ENCODE measurements at regions not wholly inside any gene's neighbourhood (a gene's known extent, or its start where the extent isn't known, plus 50 kb on each side); places are given as distances from the start of the nearest gene placed in this dataset.

DNA sequence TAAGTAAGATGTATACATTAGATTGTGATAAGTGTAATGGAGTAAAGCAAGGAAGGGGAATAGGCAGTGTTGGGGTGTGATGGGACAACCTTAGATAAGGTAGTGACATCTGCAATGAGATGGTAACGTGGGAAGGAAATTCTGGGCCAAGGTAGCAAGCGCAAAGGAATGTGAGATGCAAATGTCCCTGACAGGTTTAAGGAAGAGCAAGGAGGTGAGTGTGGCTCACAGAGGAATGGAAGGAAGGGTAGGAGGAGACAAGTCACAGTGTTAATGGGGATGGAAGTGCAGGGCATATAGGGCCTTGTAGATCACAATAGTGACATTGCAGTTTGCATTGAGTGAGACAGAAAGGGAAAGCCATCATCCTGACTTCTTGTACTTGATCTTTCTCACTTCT is 170.9 kb upstream of the FAM98A start:
- Histone ChIP-seq H3K9me3 (ENCODE audit: control insufficient read depth in 4 of 4, low read length in 3 of 4) (no peaks in the 10 kb centered on the region), H3K27me3 (ENCODE audit: control insufficient read depth in 4 of 4, insufficient read depth in 4 of 4, low read length in 3 of 4) (no peaks in the 10 kb centered on the region), H3K4me1 (ENCODE audit: control insufficient read depth in 4 of 4, insufficient read depth in 4 of 4, low read length in 3 of 4) (no peaks in the 10 kb centered on the region), H3K4me3 (ENCODE audit: low read depth in 1 of 3, low read length in 3 of 3) (no peak overlapping the region), H3K9ac (ENCODE audit: low read depth in 1 of 2, low read length in 2 of 2) (no peak overlapping the region), H3K27ac (ENCODE audit: low read depth in 1 of 2, low read length in 2 of 2) (no peak overlapping the region), H3K36me3 (ENCODE audit: control insufficient read depth in 4 of 4, insufficient read depth in 3 of 4, low read depth in 1 of 4, low read length in 3 of 4) (no peaks in the 10 kb centered on the region)
- DNase-seq (ENCODE audit: low spot score), result no peak
- WGBS, result 62% methylated on average over 2 of the region's 2 CpGs
- TF ChIP-seq EGR1 (IDR thresholded peaks at IDR 0.05; ENCODE audit: low read depth in 2 of 2) (no peak), FOXA2 (IDR thresholded peaks at IDR 0.05) (no peak), FOXA1 (IDR thresholded peaks at IDR 0.05) (no peak), RAD21 (IDR thresholded peaks at IDR 0.05) (no peak), HNF4G (IDR thresholded peaks at IDR 0.05) (no peak), NR2F2 (IDR thresholded peaks at IDR 0.05) (no peak), RXRA (IDR thresholded peaks at IDR 0.05) (no peak), SP1 (IDR thresholded peaks at IDR 0.05) (no peak), HNF4A (conservative IDR thresholded peaks at IDR 0.05) (no peak)
- TF ChIP-seq, protein P1, sequence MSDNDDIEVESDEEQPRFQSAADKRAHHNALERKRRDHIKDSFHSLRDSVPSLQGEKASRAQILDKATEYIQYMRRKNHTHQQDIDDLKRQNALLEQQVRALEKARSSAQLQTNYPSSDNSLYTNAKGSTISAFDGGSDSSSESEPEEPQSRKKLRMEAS (IDR thresholded peaks at IDR 0.05), result no peak
- TF ChIP-seq, protein P2, sequence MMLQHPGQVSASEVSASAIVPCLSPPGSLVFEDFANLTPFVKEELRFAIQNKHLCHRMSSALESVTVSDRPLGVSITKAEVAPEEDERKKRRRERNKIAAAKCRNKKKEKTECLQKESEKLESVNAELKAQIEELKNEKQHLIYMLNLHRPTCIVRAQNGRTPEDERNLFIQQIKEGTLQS (IDR thresholded peaks at IDR 0.05), result no peak
- TF ChIP-seq, protein P3, sequence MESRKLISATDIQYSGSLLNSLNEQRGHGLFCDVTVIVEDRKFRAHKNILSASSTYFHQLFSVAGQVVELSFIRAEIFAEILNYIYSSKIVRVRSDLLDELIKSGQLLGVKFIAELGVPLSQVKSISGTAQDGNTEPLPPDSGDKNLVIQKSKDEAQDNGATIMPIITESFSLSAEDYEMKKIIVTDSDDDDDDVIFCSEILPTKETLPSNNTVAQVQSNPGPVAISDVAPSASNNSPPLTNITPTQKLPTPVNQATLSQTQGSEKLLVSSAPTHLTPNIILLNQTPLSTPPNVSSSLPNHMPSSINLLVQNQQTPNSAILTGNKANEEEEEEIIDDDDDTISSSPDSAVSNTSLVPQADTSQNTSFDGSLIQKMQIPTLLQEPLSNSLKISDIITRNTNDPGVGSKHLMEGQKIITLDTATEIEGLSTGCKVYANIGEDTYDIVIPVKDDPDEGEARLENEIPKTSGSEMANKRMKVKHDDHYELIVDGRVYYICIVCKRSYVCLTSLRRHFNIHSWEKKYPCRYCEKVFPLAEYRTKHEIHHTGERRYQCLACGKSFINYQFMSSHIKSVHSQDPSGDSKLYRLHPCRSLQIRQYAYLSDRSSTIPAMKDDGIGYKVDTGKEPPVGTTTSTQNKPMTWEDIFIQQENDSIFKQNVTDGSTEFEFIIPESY (IDR thresholded peaks at IDR 0.05), result no peak

DNA sequence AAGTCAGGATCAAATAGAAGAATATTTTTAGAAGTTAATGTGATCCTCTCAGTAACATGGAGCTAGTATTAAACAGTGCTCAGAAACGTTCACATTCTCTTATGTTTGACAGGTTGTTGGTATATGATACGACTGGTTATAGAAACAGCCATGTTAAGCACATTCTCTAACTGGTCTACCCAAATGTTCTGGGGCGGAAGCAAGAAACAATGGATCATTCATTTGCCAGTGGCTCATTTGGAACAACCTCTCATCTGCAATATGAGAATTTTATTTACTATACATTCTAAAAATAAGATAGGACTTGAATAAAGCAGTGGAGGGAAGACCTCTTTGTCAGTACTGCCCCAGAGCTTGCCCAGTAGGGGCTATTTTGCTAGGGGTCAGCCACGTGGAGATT is 167.1 kb upstream of the FAM98A start:
- WGBS, result 51% methylated on average over 4 of the region's 4 CpGs
- Histone ChIP-seq H3K9me3 (ENCODE audit: control insufficient read depth in 4 of 4, low read length in 3 of 4) (no peaks in the 10 kb centered on the region), H3K36me3 (ENCODE audit: control insufficient read depth in 4 of 4, insufficient read depth in 3 of 4, low read depth in 1 of 4, low read length in 3 of 4) (no peaks in the 10 kb centered on the region), H3K27ac (ENCODE audit: low read depth in 1 of 2, low read length in 2 of 2) (no peak overlapping the region), H3K4me1 (ENCODE audit: control insufficient read depth in 4 of 4, insufficient read depth in 4 of 4, low read length in 3 of 4) (no peaks in the 10 kb centered on the region), H3K4me3 (ENCODE audit: low read depth in 1 of 3, low read length in 3 of 3) (no peak overlapping the region), H3K9ac (ENCODE audit: low read depth in 1 of 2, low read length in 2 of 2) (no peak overlapping the region), H3K27me3 (ENCODE audit: control insufficient read depth in 4 of 4, insufficient read depth in 4 of 4, low read length in 3 of 4) (no peaks in the 10 kb centered on the region)
- no peak for DNase-seq (ENCODE audit: low spot score)
- no peak for TF ChIP-seq JUND (IDR thresholded peaks at IDR 0.05)

DNA sequence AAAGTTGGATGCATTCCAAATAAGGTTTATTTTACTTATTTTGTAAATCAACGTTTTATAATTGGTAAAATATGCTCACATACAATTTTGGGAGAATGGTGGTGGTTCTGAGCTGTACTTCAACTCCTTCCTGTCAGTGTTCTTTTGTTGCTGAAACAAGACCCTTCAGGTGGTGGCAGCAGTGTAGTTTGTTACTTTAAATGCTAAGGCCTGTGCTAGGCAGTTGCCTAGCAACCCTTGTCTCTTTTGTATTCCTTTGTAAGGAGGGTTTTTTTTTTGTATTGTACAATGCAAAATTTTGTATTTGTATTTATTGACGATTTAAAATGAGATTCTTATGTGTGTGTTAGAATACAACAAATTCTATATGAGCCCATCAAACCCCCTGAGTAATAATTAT is 166.0 kb upstream of the FAM98A start:
- Histone ChIP-seq H3K9ac (ENCODE audit: low read depth in 1 of 2, low read length in 2 of 2) (no peak overlapping the region), H3K4me1 (ENCODE audit: control insufficient read depth in 4 of 4, insufficient read depth in 4 of 4, low read length in 3 of 4) (no peaks in the 10 kb centered on the region), H3K27ac (ENCODE audit: low read depth in 1 of 2, low read length in 2 of 2) (no peak overlapping the region), H3K9me3 (ENCODE audit: control insufficient read depth in 4 of 4, low read length in 3 of 4) (no peaks in the 10 kb centered on the region), H3K27me3 (ENCODE audit: control insufficient read depth in 4 of 4, insufficient read depth in 4 of 4, low read length in 3 of 4) (no peaks in the 10 kb centered on the region), H3K36me3 (ENCODE audit: control insufficient read depth in 4 of 4, insufficient read depth in 3 of 4, low read depth in 1 of 4, low read length in 3 of 4) (no peaks in the 10 kb centered on the region), H3K4me3 (ENCODE audit: low read depth in 1 of 3, low read length in 3 of 3) (no peak overlapping the region)
- 15% methylated on average over 2 of the region's 2 CpGs for WGBS
- no peak for DNase-seq (ENCODE audit: low spot score)
- TF ChIP-seq, protein P1 (IDR thresholded peaks at IDR 0.05), result no peak
- TF ChIP-seq, protein P4, sequence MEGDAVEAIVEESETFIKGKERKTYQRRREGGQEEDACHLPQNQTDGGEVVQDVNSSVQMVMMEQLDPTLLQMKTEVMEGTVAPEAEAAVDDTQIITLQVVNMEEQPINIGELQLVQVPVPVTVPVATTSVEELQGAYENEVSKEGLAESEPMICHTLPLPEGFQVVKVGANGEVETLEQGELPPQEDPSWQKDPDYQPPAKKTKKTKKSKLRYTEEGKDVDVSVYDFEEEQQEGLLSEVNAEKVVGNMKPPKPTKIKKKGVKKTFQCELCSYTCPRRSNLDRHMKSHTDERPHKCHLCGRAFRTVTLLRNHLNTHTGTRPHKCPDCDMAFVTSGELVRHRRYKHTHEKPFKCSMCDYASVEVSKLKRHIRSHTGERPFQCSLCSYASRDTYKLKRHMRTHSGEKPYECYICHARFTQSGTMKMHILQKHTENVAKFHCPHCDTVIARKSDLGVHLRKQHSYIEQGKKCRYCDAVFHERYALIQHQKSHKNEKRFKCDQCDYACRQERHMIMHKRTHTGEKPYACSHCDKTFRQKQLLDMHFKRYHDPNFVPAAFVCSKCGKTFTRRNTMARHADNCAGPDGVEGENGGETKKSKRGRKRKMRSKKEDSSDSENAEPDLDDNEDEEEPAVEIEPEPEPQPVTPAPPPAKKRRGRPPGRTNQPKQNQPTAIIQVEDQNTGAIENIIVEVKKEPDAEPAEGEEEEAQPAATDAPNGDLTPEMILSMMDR (IDR thresholded peaks at IDR 0.05; ENCODE audit: low read depth, low read length, missing input control), result no peak
- TF ChIP-seq, protein P3 (IDR thresholded peaks at IDR 0.05), result no peak
- TF ChIP-seq RAD21 (IDR thresholded peaks at IDR 0.05) (peak in 1 of 2 donors; percentile 16), FOXA2 (IDR thresholded peaks at IDR 0.05) (no peak), SP1 (IDR thresholded peaks at IDR 0.05) (no peak), RXRA (IDR thresholded peaks at IDR 0.05) (no peak), YY1 (IDR thresholded peaks at IDR 0.05) (no peak)
